Forelimb muscle (tissue), 1 donor: ENCODE measurements at regions not wholly inside any gene's neighbourhood (a gene's known extent, or its start where the extent isn't known, plus 50 kb on each side); places are given as distances from the start of the nearest gene placed in this dataset.

Experiments
- DNase-seq: peaks from one replicate; pipeline ENCODE4 v3.0.0-alpha.2; 2013; ENCODE audit warnings: low read depth

DNA sequence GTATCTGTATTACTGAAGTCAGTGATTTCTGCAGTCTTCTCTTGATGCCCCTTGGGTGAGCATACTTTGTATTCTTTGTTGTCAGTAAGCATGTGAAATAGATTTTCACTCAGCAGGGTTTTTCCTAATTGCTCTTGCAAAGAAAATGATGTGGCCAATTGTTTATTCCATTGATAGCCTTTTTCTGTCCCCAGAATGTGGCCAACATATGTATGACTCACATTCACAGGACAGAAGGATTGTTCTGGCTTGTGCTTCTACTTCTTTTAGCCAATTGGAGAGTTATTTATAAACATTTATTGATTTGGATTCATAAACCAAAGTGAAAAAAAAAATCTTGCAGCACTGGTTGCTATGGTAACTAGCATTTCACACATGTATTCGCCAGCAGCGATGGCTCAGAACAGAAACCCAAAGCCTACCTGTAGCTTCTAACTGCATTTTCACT, 54.4 kb upstream of the RBM24 start:
- DNase-seq, result no peak

DNA sequence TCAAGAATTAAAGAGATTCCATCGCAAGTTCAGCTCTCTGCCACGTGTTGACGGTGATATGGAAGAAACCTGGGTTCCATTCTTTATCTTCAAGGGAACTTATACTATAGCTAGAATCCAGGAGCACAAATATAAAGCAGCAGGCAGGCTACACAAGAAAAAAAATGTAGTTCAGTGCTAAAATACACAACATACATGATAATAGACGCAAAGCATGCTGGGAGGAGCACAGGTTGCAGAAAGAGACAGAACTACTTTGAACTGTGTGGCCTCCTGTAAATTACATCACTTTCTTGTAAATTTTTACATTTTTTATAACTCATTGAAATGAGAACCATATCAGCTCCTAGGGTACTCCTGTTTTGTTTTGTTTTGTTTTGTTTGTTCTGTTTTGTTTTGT, 53.8 kb upstream of the RBM24 start:
- no peak for DNase-seq
